HG03280 (cell line): ENCODE measurements at regions not wholly inside any gene's neighbourhood (a gene's known extent, or its start where the extent isn't known, plus 50 kb on each side); places are given as distances from the start of the nearest gene placed in this dataset.
"Not testable (repeated sequence)": the region's sequence is repeated elsewhere in the genome, so short reads cannot be mapped to it uniquely, and the experiment has no call there.

Experiments
- ATAC-seq: cut with Tn5 transposase; IDR thresholded peaks from one replicate; pipeline ENCODE4 v1.9.1; 2021; ENCODE audit warnings: mild to moderate bottlenecking, moderate library complexity; ENCODE audit not compliant: unreplicated experiment

DNA sequence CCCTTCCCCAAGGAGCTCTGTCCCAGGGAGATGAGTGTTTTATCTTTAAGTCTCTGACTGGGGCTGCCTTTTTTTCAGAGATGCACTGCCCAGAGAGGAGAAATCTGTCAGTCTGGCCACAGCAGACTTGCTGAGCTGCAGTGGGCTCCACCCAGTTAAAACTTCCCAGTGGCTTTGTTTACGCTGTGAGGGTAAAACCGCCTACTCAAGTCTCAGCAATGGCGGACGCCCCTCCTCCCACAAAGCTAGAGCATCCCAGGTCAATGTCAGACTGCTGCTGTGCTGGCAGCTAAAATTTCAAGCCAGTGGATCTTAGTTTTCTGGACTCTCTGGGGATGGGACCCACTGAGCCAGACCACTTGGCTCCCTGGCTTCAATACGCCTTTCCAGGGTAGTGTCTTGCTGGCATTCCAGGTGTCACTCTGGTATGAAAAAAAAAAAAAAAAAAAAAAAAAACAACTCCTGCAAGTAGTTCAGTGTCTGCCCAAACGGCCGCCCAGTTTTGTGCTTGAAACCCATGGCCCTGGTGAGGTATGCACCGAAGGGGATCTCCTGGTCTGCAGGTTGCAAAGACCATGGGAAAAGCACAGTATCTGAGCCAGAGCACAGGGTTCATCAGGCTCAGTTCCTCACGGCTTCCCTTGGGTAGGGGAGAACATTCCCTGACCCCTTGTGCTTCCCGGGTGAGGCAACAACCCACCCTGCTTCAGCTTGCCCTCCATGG is 1616.1 kb upstream of the ADGRL3 start:
- no peak for ATAC-seq

DNA sequence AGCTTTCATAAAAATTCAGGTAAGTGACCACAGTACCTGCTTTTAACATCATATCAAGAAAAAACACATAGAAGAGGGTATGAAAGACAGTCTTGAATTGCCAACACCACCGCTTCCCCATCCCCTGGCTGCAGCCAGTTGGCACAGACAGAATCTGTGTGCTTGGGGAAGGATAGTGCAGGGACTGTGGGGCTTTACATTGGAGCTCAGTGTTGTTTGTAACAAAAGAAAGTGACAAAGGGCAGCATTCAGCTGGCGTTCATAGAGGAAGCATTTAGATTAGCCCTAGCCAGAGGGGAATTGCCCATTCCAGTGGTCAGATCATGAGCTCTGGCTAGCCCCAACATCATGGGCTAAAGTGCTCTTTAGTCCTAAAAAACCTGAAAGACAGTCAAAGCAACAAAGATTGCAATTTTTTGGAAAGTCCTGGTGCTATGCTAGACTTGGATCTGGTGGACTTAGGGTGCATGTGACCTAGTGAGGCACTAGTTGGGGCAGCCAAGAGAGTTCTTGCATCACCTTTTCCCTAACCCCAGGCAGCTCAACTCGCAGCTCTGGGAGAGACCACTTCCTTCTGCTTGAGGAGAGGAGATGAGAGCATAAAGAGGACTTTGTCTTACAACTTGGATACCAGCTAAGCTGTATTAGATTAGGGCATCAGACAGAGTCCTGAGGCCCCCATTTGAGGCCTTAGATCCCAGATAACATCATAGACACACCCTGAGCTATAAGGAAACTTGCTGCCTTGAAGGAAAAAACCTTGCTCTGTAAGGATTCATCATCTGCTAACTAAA is 1602.4 kb upstream of the ADGRL3 start:
- no peak for ATAC-seq

DNA sequence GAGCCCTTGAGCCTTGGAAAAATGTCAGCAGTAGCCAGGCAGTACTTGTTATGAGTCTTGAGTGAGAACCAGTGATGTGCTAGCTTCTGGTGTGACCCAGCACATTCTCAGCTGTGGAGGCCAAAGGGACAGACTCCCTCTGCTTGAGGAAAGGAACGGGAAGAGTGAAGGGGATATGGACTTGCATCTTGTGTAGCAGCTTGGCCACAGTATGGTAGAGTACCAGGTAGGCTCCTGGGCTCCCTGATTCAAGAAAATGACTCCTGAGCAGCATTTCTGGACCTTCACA is 1601.9 kb upstream of the ADGRL3 start:
- no peak for ATAC-seq

- ATAC-seq, result no peak
Observed at GRCh38 chr4:59608466-59608865, 1591.7 kb upstream of the ADGRL3 start.

DNA sequence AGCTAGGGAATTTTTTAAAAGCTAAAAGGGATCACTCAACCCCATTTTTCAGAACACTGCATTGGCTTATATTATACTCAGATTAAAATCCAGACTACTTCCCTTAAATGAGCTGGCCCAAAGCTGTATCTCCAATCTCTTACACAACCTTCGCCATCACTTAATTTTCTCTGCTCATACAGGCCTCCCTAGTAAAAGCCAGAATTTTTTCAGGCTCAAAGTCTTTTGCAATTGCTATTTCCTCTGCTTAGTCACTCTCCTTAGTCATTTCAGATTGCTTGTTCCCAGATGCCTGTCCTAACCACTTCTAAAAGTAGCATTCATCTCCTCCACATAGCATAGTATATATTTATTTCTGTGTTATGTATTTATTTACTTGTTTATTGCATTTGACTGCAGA is 1587.9 kb upstream of the ADGRL3 start:
- ATAC-seq, result no peak

GRCh38 chr4:59615316-59615715 is 1584.8 kb upstream of the ADGRL3 start:
- ATAC-seq, result no peak

GRCh38 chr4:59629348-59629747 is 1570.8 kb upstream of the ADGRL3 start:
- ATAC-seq, result no peak

DNA sequence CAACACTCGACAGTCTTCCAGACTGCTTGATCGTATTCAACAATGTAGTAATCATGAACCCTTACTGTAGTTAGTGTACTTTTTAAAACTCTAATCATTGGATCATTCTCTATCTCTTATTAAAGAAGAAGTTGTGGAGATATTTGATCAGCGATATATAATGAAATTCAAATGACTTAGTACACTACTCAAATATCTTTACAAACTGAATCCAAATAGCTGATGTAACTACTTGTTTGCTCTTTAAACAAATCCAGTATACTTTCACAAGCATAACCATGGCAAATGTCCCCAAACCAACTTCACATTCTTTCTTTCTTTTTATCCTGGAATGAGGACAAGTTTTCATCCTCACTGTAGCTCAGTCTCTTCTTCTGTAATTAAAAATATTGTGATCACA is 1569.9 kb upstream of the ADGRL3 start:
- no peak for ATAC-seq

DNA sequence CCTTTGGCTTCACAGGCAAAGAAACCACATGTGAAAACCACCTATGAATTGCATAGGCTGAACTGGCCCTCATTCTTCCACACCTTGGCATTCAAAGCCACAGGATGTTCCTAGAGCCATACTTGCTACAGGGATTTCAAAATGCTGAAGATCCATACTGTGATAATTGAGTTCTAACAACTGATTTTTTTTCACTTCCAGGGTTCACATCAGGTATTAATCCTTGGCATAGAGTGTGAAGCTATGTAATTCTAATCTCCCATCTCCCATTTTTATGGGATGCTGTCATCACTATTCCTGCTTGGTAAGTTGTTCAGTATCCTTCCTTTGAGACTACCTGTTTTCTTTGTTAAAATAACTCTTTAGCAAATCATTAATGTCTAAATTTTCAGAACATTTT is 1569.2 kb upstream of the ADGRL3 start:
- no peak for ATAC-seq

DNA sequence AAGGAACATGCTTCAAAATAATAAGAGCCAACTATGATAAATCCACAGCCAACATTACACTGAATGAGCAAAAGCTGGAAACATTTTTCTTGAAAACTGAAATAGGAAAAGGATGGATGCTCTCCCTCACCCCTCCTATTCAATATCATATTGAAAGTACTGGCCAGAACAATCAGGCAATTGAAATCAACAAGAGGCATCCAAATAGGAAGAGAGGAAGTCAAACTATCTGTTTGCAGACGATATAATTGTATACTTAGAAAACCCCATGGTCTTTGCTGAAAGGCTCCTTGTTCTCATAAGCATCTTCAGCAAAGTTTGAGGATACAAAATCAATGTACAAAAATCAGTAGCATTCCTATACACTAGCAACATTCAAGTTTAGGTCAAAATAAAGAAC is 1562.5 kb upstream of the ADGRL3 start:
- ATAC-seq, result no peak

DNA sequence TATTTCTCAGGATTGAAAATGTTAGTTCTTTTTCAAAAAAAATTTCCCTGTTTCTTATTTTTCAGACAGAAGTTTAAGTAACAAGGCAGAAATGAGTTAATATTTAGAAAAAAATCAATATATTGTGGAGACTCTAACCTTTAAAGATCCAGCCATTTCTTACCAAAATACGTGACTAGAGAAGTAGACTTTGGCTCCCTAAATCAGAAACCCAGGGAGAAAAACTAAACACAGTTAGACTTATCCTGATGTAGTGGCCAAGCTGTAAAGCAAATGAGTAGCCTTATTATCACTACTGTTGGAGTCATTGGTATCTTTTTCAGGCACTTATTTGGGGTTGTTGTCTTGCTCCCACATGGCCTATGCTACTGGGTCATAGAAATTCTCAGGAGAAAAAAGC is 1556.4 kb upstream of the ADGRL3 start:
- no peak for ATAC-seq

- no peak for ATAC-seq
Observed at GRCh38 chr4:59644765-59645164, 1555.4 kb upstream of the ADGRL3 start.

DNA sequence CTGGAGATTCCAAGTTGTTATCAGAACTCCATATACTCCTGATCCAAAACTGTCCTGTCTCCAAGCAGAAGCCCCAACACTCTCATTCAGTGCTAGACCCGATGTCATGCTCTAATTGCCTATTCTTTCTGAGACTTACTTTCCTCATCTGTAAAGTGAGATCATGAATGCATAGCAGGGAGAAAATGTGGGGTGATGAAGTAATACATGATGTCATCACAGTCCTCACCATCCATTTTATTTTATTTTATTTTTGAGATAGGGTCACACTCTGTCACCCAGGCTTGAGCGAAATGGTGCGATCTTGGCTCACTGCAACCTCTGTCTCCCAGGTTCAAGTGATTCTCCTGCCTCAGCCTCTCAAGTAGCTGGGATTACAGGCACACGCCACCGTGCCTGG is 1554.0 kb upstream of the ADGRL3 start:
- no peak for ATAC-seq

DNA sequence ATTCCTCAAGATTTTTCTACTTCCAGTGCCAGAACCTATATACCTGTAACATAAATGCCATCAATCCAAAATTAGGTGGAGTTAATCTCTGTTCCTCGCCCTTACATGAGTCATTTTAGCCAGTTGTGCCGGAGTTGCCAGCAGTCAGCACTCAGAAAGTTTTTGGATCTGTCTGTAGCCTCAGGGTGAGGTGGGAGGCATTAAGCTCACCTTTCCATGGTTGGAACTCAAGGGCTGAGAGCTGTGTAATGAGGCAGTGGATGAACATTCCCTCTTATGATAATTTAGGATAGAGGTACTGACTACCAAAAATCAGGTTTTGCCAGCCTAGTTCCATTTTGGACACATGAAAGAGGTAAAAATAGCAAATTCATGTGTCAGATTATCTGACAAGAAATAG is 1553.1 kb upstream of the ADGRL3 start:
- no peak for ATAC-seq

- ATAC-seq, result no peak
Observed at GRCh38 chr4:59647500-59647899, 1552.6 kb upstream of the ADGRL3 start.

- no peak for ATAC-seq
Observed at GRCh38 chr4:59650861-59651260, 1549.3 kb upstream of the ADGRL3 start.

- no peak for ATAC-seq
Observed at GRCh38 chr4:59655996-59656395, 1544.1 kb upstream of the ADGRL3 start.

DNA sequence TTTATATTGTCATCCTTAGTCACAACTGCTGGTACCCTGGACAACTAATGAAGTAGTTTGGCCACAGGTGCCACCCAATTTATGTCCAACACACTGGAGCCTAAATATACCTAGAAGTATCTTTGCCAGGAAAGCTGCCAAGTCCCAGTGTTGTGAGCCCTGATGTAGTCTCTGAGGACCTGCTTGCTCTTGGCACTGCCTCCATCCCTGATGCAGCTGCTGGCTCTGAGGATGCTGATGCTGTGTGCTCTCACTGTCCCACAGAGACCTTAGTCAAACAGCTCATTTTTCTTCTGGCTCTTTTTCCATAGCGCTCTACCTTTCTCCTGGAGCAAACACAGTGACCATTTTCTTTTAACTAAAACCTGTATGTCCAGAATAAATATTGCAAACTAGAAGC is 1535.4 kb upstream of the ADGRL3 start:
- ATAC-seq, result no peak

DNA sequence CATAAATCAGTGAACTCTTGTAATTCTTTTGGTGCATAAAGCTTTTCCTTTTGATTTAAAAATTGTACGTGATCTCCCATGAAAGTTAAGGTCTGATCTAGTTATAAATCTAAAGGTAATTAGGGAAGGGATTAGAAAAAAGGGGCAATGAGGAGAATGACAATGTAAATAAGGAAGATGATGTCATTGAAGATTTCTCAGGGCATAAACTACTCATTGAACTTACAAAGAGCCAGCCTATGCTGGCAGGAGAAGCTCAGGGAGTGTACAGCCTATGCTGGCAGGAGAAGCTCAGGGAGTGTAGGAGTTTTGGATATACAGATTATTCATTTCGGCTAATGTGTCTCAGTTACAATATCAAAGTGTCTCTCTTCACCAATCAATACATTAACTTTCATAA is 1533.5 kb upstream of the ADGRL3 start:
- no peak for ATAC-seq

- ATAC-seq, result no peak
Observed at GRCh38 chr4:59671037-59671436, 1529.1 kb upstream of the ADGRL3 start.

DNA sequence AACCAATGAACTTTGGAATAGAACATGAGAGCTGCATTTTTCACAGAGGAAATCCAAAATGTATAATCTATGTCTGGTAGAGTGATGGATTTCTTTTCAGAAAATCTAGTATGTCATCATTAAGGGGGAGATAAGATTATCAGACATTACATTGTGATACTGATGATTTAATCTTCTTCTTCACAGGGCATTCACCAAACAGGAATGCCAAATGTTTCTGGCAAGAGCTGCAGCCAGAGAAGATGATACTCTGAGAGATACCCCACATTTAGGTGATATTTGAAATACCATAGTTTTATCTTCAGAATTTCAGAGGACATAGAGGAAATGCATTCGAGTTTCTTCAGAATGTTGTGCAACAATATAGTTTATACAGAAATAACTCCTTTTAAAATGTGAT is 1523.7 kb upstream of the ADGRL3 start:
- ATAC-seq, result no peak

GRCh38 chr4:59676992-59677391 is 1523.1 kb upstream of the ADGRL3 start:
- not testable (repeated sequence) for ATAC-seq

DNA sequence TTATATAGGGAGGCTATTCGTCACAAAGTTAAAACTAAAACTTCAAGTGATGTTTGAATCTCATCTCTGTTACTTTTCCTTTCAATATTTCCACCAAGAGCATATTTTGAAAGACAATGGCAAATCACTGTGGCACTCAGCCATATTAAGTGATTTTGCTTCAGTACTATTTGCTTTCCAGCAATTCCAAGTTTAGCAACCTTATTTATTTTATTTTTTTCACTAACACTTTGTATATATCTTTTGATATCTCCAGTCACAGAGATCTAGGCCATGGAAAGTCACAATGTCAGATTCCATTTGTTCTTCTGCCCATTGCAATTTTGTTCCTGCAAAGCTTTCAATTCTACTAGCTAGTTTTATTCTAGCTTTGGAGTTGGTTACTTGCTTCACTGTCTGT is 1514.5 kb upstream of the ADGRL3 start:
- no peak for ATAC-seq
